Neural cell (in vitro differentiated cells): ENCODE measurements at regions not wholly inside any gene's neighbourhood (a gene's known extent, or its start where the extent isn't known, plus 50 kb on each side); places are given as distances from the start of the nearest gene placed in this dataset.
A peak's percentile ranks its signal among the peaks of the same experiment; 100 is the strongest.

Experiments used
- H2AFZ ChIP-seq: fragments of 200-600, 300-800 bp; sonication (generic), shearing (Covaris generic); 2 replicates; pipeline ENCODE4 v1.6.0; 2014; ENCODE audit warnings: low read depth, mild to moderate bottlenecking, antibody characterized with exemption, low read length, moderate library complexity
- H3F3A ChIP-seq: fragments of 200-600 bp; shearing (Covaris generic); 2 replicates; pipeline ENCODE4 v1.6.1; 2016; ENCODE audit warnings: mild to moderate bottlenecking, moderate library complexity, mixed read lengths, antibody characterized with exemption, low read length; ENCODE audit not compliant: insufficient read depth, poor library complexity, severe bottlenecking
- H3K27ac ChIP-seq: fragments of 200-600, 300-800 bp; sonication (generic), shearing (Covaris generic); 2 replicates; pipeline ENCODE4 v1.5.1; 2014; ENCODE audit warnings: mild to moderate bottlenecking, low read length, moderate library complexity
- H3K27me3 ChIP-seq: fragments of 300-800, 200-600 bp; sonication (generic), shearing (Covaris generic); 2 replicates; pipeline ENCODE4 v1.6.0; 2014; ENCODE audit warnings: mild to moderate bottlenecking, low read depth, low read length, moderate library complexity; ENCODE audit not compliant: insufficient read depth
- H3K36me3 ChIP-seq: fragments of 300-800, 200-600 bp; sonication (generic), shearing (Covaris generic); 2 replicates; pipeline ENCODE4 v1.5.1; 2014; ENCODE audit warnings: mild to moderate bottlenecking, antibody characterized with exemption, low read length, moderate library complexity; ENCODE audit not compliant: insufficient read depth
- H3K4me2 ChIP-seq: fragments of 300-800, 200-600 bp; sonication (generic), shearing (Covaris generic); 2 replicates; pipeline ENCODE4 v1.6.0; 2014; ENCODE audit warnings: mild to moderate bottlenecking, low read length
- H3K4me3 ChIP-seq: fragments of 300-800, 200-600 bp; sonication (generic), shearing (Covaris generic); 2 replicates; pipeline ENCODE4 v1.5.1; 2014; ENCODE audit warnings: mild to moderate bottlenecking, low read length, moderate library complexity
- H3K79me2 ChIP-seq: fragments of 200-600 bp; shearing (Covaris generic); replicated peaks from 2 replicates; pipeline ENCODE4 v1.6.0; 2014; ENCODE audit warnings: mild to moderate bottlenecking, low read length, moderate library complexity; ENCODE audit not compliant: insufficient read depth
- H3K9ac ChIP-seq: fragments of 300-800, 200-600 bp; sonication (generic), shearing (Covaris generic); 2 replicates; pipeline ENCODE4 v1.6.1; 2016; ENCODE audit warnings: mild to moderate bottlenecking, low read length, mixed read lengths
- H3K9me2 ChIP-seq: fragments of 200-600 bp; shearing (Covaris generic); 2 replicates; pipeline ENCODE4 v1.6.1; 2016; ENCODE audit warnings: mild to moderate bottlenecking, low read length, mixed read lengths; ENCODE audit not compliant: insufficient read depth
- H3K9me3 ChIP-seq: fragments of 200-600, 300-800 bp; sonication (generic), shearing (Covaris generic); 2 replicates; pipeline ENCODE4 v1.6.1; 2016; ENCODE audit warnings: mild to moderate bottlenecking, mixed run types, low read length, moderate library complexity, mixed read lengths
- H4K20me1 ChIP-seq: fragments of 200-600 bp; shearing (Covaris generic); 2 replicates; pipeline ENCODE4 v1.6.1; 2016; ENCODE audit warnings: mild to moderate bottlenecking, mixed run types; ENCODE audit not compliant: insufficient read depth
- EP300 ChIP-seq: fragments of 450-650 bp; conservative IDR thresholded peaks from 2 replicates; pipeline ENCODE4 v1.6.1; 2014; ENCODE audit warnings: antibody characterized with exemption, mild to moderate bottlenecking, moderate library complexity; ENCODE audit not compliant: poor library complexity, severe bottlenecking
- EZH2 ChIP-seq: fragments of 200-600, 300-800 bp; shearing (Covaris generic), sonication (generic); IDR thresholded peaks from 2 replicates; pipeline ENCODE4 v1.6.1; 2014; ENCODE audit warnings: antibody characterized with exemption, low read length, borderline replicate concordance, mild to moderate bottlenecking; ENCODE audit not compliant: insufficient read depth, poor library complexity, severe bottlenecking
- MXI1 ChIP-seq: fragments of 450-650 bp; conservative IDR thresholded peaks from 2 replicates; pipeline ENCODE4 v1.6.1; 2014; ENCODE audit warnings: antibody characterized with exemption, mild to moderate bottlenecking; ENCODE audit not compliant: poor library complexity, severe bottlenecking
- POLR2AphosphoS5 ChIP-seq: IDR thresholded peaks from 2 replicates; pipeline ENCODE4 v1.6.1; 2012
- RAD21 ChIP-seq: fragments of 450-650 bp; conservative IDR thresholded peaks from 2 replicates; pipeline ENCODE4 v1.6.1; 2014; ENCODE audit warnings: antibody characterized with exemption, mild to moderate bottlenecking, moderate library complexity
- SMC3 ChIP-seq: fragments of 450-650 bp; conservative IDR thresholded peaks from 2 replicates; pipeline ENCODE4 v1.6.1; 2014; ENCODE audit warnings: antibody characterized with exemption, mild to moderate bottlenecking, moderate library complexity; ENCODE audit not compliant: poor library complexity
- TAF1 ChIP-seq: IDR thresholded peaks from 2 replicates; pipeline ENCODE4 v1.6.1; 2012; ENCODE audit warnings: low read depth
- TF ChIP-seq, protein P1 (sequence below): IDR thresholded peaks from 2 replicates; pipeline ENCODE4 v1.6.1; 2012; ENCODE audit warnings: borderline replicate concordance
- TF ChIP-seq, protein P2 (sequence below): fragments of 450-650 bp; IDR thresholded peaks from 2 replicates; pipeline ENCODE4 v1.5.1; 2014; ENCODE audit warnings: antibody characterized with exemption, mild to moderate bottlenecking, moderate library complexity; ENCODE audit not compliant: poor library complexity, severe bottlenecking

DNA sequence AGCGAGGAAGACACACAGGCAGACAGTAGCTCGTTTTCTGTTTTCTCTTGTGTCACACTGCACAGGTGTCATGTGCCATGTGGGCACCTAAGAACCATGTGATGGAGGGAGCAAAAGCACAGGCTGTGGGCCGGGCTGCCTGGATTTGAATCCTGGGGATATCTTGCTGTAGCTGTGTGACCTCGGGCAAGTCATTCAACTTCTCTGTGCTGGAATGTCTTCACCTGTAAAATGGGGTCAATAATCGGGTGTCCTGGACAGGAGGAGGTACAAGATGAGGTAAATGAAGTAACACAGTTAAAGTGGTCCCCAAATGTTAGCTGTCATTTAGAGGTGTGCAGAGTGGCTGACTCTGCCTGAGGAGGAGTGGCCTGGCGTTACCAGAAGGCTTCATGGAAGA lies 246.9 kb downstream of the RPS24 start:
- Histone ChIP-seq H2AFZ (no peak overlapping the region), H3K27ac (peak overlapping the region; percentile 79), H3K4me2 (no peak overlapping the region), H3F3A (no peaks in the 10 kb centered on the region), H3K9me3 (no peaks in the 10 kb centered on the region), H3K36me3 (no peaks in the 10 kb centered on the region), H3K79me2 (no peaks in the 10 kb centered on the region), H3K4me3 (no peak overlapping the region), H4K20me1 (no peaks in the 10 kb centered on the region), H3K27me3 (no peaks in the 10 kb centered on the region), H3K9ac (peak overlapping the region; percentile 40), H3K9me2 (no peaks in the 10 kb centered on the region)
- TF ChIP-seq EZH2, result no peak
- TF ChIP-seq RAD21, result no peak
- TF ChIP-seq TAF1, result no peak
- no peak for TF ChIP-seq SMC3
- TF ChIP-seq EP300, result no peak
- TF ChIP-seq, protein P1, sequence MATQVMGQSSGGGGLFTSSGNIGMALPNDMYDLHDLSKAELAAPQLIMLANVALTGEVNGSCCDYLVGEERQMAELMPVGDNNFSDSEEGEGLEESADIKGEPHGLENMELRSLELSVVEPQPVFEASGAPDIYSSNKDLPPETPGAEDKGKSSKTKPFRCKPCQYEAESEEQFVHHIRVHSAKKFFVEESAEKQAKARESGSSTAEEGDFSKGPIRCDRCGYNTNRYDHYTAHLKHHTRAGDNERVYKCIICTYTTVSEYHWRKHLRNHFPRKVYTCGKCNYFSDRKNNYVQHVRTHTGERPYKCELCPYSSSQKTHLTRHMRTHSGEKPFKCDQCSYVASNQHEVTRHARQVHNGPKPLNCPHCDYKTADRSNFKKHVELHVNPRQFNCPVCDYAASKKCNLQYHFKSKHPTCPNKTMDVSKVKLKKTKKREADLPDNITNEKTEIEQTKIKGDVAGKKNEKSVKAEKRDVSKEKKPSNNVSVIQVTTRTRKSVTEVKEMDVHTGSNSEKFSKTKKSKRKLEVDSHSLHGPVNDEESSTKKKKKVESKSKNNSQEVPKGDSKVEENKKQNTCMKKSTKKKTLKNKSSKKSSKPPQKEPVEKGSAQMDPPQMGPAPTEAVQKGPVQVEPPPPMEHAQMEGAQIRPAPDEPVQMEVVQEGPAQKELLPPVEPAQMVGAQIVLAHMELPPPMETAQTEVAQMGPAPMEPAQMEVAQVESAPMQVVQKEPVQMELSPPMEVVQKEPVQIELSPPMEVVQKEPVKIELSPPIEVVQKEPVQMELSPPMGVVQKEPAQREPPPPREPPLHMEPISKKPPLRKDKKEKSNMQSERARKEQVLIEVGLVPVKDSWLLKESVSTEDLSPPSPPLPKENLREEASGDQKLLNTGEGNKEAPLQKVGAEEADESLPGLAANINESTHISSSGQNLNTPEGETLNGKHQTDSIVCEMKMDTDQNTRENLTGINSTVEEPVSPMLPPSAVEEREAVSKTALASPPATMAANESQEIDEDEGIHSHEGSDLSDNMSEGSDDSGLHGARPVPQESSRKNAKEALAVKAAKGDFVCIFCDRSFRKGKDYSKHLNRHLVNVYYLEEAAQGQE, result no peak
- TF ChIP-seq MXI1, result no peak
- TF ChIP-seq, protein P2, sequence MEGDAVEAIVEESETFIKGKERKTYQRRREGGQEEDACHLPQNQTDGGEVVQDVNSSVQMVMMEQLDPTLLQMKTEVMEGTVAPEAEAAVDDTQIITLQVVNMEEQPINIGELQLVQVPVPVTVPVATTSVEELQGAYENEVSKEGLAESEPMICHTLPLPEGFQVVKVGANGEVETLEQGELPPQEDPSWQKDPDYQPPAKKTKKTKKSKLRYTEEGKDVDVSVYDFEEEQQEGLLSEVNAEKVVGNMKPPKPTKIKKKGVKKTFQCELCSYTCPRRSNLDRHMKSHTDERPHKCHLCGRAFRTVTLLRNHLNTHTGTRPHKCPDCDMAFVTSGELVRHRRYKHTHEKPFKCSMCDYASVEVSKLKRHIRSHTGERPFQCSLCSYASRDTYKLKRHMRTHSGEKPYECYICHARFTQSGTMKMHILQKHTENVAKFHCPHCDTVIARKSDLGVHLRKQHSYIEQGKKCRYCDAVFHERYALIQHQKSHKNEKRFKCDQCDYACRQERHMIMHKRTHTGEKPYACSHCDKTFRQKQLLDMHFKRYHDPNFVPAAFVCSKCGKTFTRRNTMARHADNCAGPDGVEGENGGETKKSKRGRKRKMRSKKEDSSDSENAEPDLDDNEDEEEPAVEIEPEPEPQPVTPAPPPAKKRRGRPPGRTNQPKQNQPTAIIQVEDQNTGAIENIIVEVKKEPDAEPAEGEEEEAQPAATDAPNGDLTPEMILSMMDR, result no peak
- no peak for TF ChIP-seq POLR2AphosphoS5

DNA sequence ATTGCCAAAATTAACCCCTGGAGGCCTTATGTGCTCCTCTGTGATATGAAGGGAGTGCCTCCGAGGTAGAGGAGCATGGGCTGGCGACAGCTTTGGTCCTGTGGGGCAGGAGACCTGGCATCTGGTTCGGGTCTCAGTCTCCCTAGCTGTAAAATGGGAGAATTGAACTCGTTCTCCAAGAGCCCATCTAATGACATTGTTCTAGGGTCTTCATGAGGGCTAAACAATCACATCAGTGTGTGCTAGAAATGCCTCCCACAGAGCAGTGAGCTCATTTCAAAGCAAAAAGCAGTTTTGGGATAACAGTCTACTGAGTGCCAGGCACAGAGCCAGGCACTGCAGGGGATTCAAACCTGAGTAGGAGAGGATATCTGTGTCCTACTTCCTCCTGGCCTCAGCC lies 248.0 kb downstream of the RPS24 start:
- Histone ChIP-seq H3K27me3 (no peaks in the 10 kb centered on the region), H3K4me3 (no peak overlapping the region), H3K9me3 (no peaks in the 10 kb centered on the region), H3K27ac (no peak overlapping the region), H2AFZ (no peak overlapping the region), H3K36me3 (no peaks in the 10 kb centered on the region), H3K9ac (no peak overlapping the region), H3K9me2 (no peaks in the 10 kb centered on the region), H3F3A (no peaks in the 10 kb centered on the region), H4K20me1 (no peaks in the 10 kb centered on the region), H3K4me2 (no peak overlapping the region), H3K79me2 (no peaks in the 10 kb centered on the region)
- TF ChIP-seq, protein P1, result no peak
- no peak for TF ChIP-seq RAD21
- TF ChIP-seq EZH2, result no peak
- TF ChIP-seq, protein P2, result no peak
- no peak for TF ChIP-seq MXI1
- no peak for TF ChIP-seq EP300
- no peak for TF ChIP-seq POLR2AphosphoS5
- TF ChIP-seq TAF1, result no peak
- no peak for TF ChIP-seq SMC3
